Heart left ventricle (tissue), 16 donors: ENCODE measurements at regions not wholly inside any gene's neighbourhood (a gene's known extent, or its start where the extent isn't known, plus 50 kb on each side); places are given as distances from the start of the nearest gene placed in this dataset.

Source experiments
- ATAC-seq, 4 donors: fragments of 200-7000 bp; cut with Tn5 transposase; one replicate each; pipeline ENCODE4 v1.9.1; 2020 to 2022; ENCODE audit warnings: moderate library complexity in 4 of 4, mild to moderate bottlenecking in 3 of 4, moderate number of reproducible peaks in 1 of 4
- DNase-seq, 5 donors: peaks; one replicate each; pipeline ENCODE4 v3.0.0-alpha.2; 2020
- H3K27ac ChIP-seq, 12 donors: fragments of 200-600 bp; sonication (generic) in 4 of 12; one replicate each; pipeline versions ENCODE4 v1.5.0 to v1.8.0; 2016 to 2022; ENCODE audit warnings: mild to moderate bottlenecking in 2 of 12
- H3K27me3 ChIP-seq, 9 donors: fragments of 200-600 bp; sonication (generic) in 2 of 9; one replicate each; pipeline versions ENCODE4 v1.5.1 to v1.8.0; 2016 to 2022; ENCODE audit warnings: mild to moderate bottlenecking in 3 of 9
- H3K36me3 ChIP-seq, 9 donors: fragments of 200-600 bp; sonication (generic) in 2 of 9; one replicate each; pipeline versions ENCODE4 v1.5.0 to v1.8.0; 2018 to 2022; ENCODE audit warnings: mild to moderate bottlenecking in 2 of 9
- H3K4me1 ChIP-seq, 12 donors: fragments of 200-600 bp; sonication (generic) in 4 of 12; one replicate each; pipeline versions ENCODE4 v1.5.0 to v1.8.0; 2016 to 2022; ENCODE audit warnings: mild to moderate bottlenecking in 3 of 12
- H3K4me3 ChIP-seq, 12 donors: fragments of 200-600 bp; sonication (generic) in 4 of 12; one replicate each; pipeline versions ENCODE4 v1.5.0 to v1.8.0; 2017 to 2022; ENCODE audit warnings: mild to moderate bottlenecking in 9 of 12, moderate library complexity in 4 of 12
- H3K9me3 ChIP-seq, 12 donors: fragments of 200-600 bp; sonication (generic) in 4 of 12; one replicate each; pipeline versions ENCODE4 v1.5.0 to v1.8.0; 2016 to 2022; ENCODE audit warnings: mild to moderate bottlenecking in 1 of 12
- POLR2A ChIP-seq, 2 donors: fragments of 450-650 bp; IDR thresholded peaks; one replicate each; pipeline ENCODE4 v1.6.1; 2017; ENCODE audit warnings: antibody characterized with exemption in 2 of 2, mild to moderate bottlenecking in 2 of 2, moderate library complexity in 2 of 2
- WGBS, 4 donors: extraction: QIAGEN DNeasy Blood & Tissue Kit in 2 of 4; methylation state at CpG; one replicate each; pipeline versions ENCODE4 v1.1.5 to v1.1.7; 2013 to 2018; 5-methylcytosine and 5-hydroxymethylcytosine counted together
- intact Hi-C, 10 donors: fragments of 100-400 bp; cut with DNase I; formaldehyde crosslinking; loops; one replicate each; pipeline versions ENCODE4 v1.11.1 to v1.14.2; 2022
- TF ChIP-seq, protein P1 (sequence below), 12 donors: fragments of 200-600 bp; sonication (generic) in 4 of 12; IDR thresholded peaks; one replicate each; pipeline versions ENCODE4 v1.5.0 to v1.8.0; 2018 to 2022; ENCODE audit warnings: antibody characterized with exemption in 12 of 12, mild to moderate bottlenecking in 5 of 12
- donor health status: ischemic (EF 13 %, LVEDD 7.1; RV severe dilation, severe dysfunction).
- donor health status: healthy with polysubstance abuse.
- donor health status: DM: no; HTN: yes; CAD: no.
- donor health status: DM: no; HTN: no; CAD: no.
- donor health status: ischemic (EF 25% LVEDD 6.9; RV normal size, moderate dysfunction).
- donor health status: ischemic (EF 25% LVEDD 5.7; RV mildly dilated, moderate dysfunction).
- donor health status: healthy.
- donor health status: DM: yes; HTN: yes; CAD: no.
- donor health status: ischemic (EF 35%, LVEDD 5.7; RV mildly dilated, moderate dysfunction).
- donor health status: nonischemic (EF 11% LVEDD 7.7; RV severe dilation, severe dysfunction).
- donor health status: DM: yes; HTN: yes; CAD: no.
- donor health status: PGD.
- donor health status: ischemic (EF 29% LVEDD 5.4; RV normal size, mild dysfunction).
- donor health status: nonischemic (EF 23%, LVEDD 6.1; RV moderate dilation, normal function).

DNA sequence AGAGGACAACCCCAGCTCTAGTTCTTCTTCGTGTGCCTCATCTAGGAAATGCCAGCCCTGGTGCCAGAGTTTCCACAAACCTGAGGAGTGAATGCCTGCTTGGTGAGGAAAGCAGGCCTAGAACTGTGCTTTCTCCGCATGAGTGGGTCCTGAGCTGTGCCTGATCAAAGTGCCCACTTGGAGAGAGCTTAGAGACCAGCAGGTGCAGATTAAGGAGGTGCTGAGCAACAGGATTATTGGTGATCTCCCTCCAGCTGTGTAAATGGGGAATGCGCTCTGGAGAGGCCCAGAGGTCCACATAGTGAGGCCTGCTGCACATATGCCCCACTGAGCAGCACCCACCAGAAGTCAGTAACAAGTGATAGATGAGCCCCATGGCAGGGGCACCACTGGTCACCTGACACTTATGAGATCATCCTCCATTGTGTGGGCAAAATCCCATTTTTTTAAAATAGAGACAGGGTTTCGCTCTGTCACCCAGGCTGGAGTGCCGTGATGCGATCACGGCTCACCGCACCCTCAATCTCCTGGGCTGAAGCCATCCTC is 127.2 kb upstream of the ZC3H12A start:
- no peaks in the 10 kb centered on the region for H3K9me3 ChIP-seq
- no peak overlapping the region for H3K4me3 ChIP-seq
- WGBS, 4 donors = 79 to 85% (median 84%) methylated on average over 8 of the region's 8 CpGs
- H3K36me3 ChIP-seq = no peaks in the 10 kb centered on the region
- H3K27ac ChIP-seq = no peak overlapping the region
- no peak for DNase-seq
- no peaks in the 10 kb centered on the region for H3K4me1 ChIP-seq
- no peak for TF ChIP-seq POLR2A (IDR thresholded peaks at IDR 0.05)
- TF ChIP-seq, protein P1, sequence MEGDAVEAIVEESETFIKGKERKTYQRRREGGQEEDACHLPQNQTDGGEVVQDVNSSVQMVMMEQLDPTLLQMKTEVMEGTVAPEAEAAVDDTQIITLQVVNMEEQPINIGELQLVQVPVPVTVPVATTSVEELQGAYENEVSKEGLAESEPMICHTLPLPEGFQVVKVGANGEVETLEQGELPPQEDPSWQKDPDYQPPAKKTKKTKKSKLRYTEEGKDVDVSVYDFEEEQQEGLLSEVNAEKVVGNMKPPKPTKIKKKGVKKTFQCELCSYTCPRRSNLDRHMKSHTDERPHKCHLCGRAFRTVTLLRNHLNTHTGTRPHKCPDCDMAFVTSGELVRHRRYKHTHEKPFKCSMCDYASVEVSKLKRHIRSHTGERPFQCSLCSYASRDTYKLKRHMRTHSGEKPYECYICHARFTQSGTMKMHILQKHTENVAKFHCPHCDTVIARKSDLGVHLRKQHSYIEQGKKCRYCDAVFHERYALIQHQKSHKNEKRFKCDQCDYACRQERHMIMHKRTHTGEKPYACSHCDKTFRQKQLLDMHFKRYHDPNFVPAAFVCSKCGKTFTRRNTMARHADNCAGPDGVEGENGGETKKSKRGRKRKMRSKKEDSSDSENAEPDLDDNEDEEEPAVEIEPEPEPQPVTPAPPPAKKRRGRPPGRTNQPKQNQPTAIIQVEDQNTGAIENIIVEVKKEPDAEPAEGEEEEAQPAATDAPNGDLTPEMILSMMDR (IDR thresholded peaks at IDR 0.05) = no peak
- intact Hi-C loops = no loop called here
- H3K27me3 ChIP-seq = peaks cover 0 to 13% (median 0%) of the 10 kb centered on the region in 9 donors
- no peak for ATAC-seq

DNA sequence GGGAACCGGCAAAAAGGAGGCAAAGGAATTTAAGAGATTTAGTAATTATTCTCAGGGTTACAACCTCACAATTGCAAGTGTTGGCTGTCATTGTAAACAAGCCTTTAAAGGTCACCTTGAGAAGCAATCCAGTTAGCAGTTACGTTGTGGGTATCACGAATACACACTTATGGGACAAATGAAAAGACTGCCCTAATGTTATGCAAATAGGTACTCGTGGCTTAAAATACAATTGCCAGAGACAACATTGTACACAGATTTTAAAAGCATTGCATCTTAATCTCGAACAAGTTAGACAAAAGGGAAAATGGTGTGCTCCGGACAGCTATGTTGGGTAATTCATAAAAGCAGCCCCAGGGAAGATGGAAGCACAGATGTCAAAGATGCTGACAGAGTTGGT is 120.5 kb upstream of the ZC3H12A start:
- ATAC-seq = no peak
- TF ChIP-seq, protein P1 (IDR thresholded peaks at IDR 0.05) = no peak
- TF ChIP-seq POLR2A (IDR thresholded peaks at IDR 0.05) = no peak
- Histone ChIP-seq H3K9me3 (no peaks in the 10 kb centered on the region), H3K27me3 (peaks cover 0 to 33% (median 8%) of the 10 kb centered on the region in 9 donors), H3K4me1 (no peaks in the 10 kb centered on the region), H3K36me3 (no peaks in the 10 kb centered on the region), H3K27ac (no peak overlapping the region), H3K4me3 (no peak overlapping the region)
- WGBS, 4 donors = 51 to 56% (median 54%) methylated on average over 6 of the region's 6 CpGs
- no peak for DNase-seq
- intact Hi-C loops = no loop called here

DNA sequence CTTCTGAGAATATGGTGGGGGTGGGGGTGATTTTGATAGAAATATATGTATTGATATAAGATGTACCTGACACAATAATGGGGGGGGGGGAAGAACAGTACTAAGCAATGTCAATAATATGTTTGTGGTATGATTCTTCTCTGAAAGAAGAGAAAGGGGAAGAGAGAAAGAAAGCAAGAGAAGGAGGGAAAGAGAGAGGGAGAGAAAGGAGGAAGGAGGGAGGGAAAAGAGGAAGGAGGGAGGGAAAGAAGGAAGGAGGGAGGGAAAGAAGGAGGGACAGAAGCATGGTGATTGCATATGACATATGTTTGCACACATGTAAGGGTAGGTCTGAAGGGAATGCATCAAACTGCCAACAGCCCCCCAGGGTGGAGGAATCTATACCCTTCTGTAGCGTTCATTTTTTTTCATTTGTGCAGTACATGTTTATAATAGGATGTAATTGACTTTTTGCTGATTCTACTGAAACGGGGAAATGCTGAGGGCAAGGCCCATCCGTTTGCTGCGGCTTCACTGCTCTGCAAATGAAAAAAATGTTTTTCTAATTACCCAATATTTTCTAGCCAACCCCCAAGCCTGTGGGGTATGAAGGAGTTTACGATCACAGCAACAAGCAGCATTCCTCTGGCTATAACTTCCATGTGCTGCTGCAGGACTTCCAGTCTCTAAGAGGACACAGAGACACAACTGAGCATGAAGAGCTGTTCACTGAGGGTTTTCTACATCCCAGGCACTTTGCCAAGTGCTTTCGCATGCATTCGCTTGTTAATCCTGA is 119.3 kb upstream of the ZC3H12A start:
- no peak overlapping the region for H3K4me3 ChIP-seq
- ATAC-seq = no peak
- no peak for DNase-seq
- H3K9me3 ChIP-seq = no peaks in the 10 kb centered on the region
- H3K36me3 ChIP-seq = no peaks in the 10 kb centered on the region
- H3K4me1 ChIP-seq = no peaks in the 10 kb centered on the region
- no peak for TF ChIP-seq POLR2A (IDR thresholded peaks at IDR 0.05)
- TF ChIP-seq, protein P1 (IDR thresholded peaks at IDR 0.05) = no peak
- H3K27ac ChIP-seq = no peak overlapping the region
- 68 to 75% (median 72%) methylated on average over 7 of the region's 7 CpGs for WGBS, 4 donors
- intact Hi-C loops = no loop called here
- peaks cover 0 to 39% (median 8%) of the 10 kb centered on the region in 9 donors for H3K27me3 ChIP-seq

DNA sequence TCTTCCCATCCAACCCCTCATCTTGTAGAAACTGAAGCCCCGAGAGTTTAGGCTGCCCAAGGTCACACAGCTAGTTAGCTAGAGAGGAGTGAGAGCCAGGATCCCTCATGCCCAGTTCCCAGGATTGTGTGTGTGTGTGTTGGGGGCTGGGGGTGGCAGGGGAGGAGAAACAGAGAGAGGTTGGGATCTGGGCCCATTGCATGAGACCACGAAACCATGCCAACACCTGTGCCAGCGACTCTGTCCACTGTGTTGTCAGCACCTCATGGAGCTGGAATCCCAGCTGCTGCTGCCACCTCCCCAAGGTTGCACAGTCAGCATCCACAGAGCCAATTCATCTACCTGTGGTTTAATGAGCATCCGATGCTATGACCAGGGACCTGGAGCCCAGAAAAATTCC is 115.4 kb upstream of the ZC3H12A start:
- DNase-seq (no peak), ATAC-seq (no peak)
- H3K9me3 ChIP-seq = no peaks in the 10 kb centered on the region
- H3K27me3 ChIP-seq = peaks cover 0 to 40% (median 6%) of the 10 kb centered on the region in 9 donors
- no peak overlapping the region for H3K27ac ChIP-seq
- H3K36me3 ChIP-seq = no peaks in the 10 kb centered on the region
- 71 to 80% (median 79%) methylated on average over 2 to 4 of the region's 4 CpGs for WGBS, 4 donors
- peaks cover 0 to 6% (median 0%) of the 10 kb centered on the region in 12 donors for H3K4me1 ChIP-seq
- intact Hi-C loops = no loop called here
- TF ChIP-seq, protein P1 (IDR thresholded peaks at IDR 0.05) = no peak
- no peak for TF ChIP-seq POLR2A (IDR thresholded peaks at IDR 0.05)
- H3K4me3 ChIP-seq = no peak overlapping the region
